ENCODE measurements at regions not wholly inside any gene's neighbourhood (a gene's known extent, or its start where the extent isn't known, plus 50 kb on each side); places are given as distances from the start of the nearest gene placed in this dataset.
"Not testable (repeated sequence)": the region's sequence is repeated elsewhere in the genome, so short reads cannot be mapped to it uniquely, and the experiment has no call there.

GRCh38 chr5:71929003-71929402 lies 178.3 kb upstream of the MAP1B start:
- H3K4me3 ChIP-seq: no peak overlapping the region
- no peaks in the 10 kb centered on the region for H3K36me3 ChIP-seq
- H3K9me3 ChIP-seq: no peaks in the 10 kb centered on the region
- DNase-seq (ENCODE audit: low spot score in 2 of 2): no peak
- no peaks in the 10 kb centered on the region for H3K27me3 ChIP-seq
- no peaks in the 10 kb centered on the region for H3K4me1 ChIP-seq
- 80% methylated on average over 3 of the region's 3 CpGs for WGBS
- no peak overlapping the region for H3K27ac ChIP-seq
- TF ChIP-seq, protein P1, sequence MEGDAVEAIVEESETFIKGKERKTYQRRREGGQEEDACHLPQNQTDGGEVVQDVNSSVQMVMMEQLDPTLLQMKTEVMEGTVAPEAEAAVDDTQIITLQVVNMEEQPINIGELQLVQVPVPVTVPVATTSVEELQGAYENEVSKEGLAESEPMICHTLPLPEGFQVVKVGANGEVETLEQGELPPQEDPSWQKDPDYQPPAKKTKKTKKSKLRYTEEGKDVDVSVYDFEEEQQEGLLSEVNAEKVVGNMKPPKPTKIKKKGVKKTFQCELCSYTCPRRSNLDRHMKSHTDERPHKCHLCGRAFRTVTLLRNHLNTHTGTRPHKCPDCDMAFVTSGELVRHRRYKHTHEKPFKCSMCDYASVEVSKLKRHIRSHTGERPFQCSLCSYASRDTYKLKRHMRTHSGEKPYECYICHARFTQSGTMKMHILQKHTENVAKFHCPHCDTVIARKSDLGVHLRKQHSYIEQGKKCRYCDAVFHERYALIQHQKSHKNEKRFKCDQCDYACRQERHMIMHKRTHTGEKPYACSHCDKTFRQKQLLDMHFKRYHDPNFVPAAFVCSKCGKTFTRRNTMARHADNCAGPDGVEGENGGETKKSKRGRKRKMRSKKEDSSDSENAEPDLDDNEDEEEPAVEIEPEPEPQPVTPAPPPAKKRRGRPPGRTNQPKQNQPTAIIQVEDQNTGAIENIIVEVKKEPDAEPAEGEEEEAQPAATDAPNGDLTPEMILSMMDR (IDR thresholded peaks at IDR 0.05): no peak
- TF ChIP-seq POLR2A (IDR thresholded peaks at IDR 0.05) (no peak), POLR2AphosphoS5 (IDR thresholded peaks at IDR 0.05) (no peak), EP300 (IDR thresholded peaks at IDR 0.05) (no peak)

DNA sequence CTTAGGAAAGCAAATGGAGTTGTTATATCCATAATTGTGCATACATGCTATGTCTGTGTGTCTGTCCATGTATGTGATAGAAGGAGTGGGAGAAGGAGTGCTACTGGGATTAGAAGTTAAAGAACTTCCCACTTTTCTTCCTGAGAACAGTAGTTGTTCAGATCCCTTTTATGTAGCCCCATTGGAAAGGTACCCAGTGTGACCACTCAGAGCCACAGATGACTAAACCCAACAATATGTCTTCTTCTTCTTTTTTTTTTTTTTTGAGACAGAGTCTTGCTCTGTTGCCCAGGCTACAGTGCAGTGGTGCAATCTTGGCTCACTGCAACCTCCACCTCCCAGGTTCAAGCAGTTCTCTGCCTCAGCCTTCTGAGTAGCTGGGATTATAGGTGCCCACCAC lies 176.7 kb upstream of the MAP1B start:
- not testable (repeated sequence) for H3K4me3 ChIP-seq; DNase-seq (ENCODE audit: low spot score in 2 of 2); H3K27me3 ChIP-seq; H3K36me3 ChIP-seq; H3K9me3 ChIP-seq; H3K27ac ChIP-seq; H3K4me1 ChIP-seq

GRCh38 chr5:71932131-71932654 lies 175.1 kb upstream of the MAP1B start:
- Histone ChIP-seq H3K27me3 (no peaks in the 10 kb centered on the region), H3K4me1 (no peaks in the 10 kb centered on the region), H3K27ac (no peak overlapping the region), H3K9me3 (no peaks in the 10 kb centered on the region), H3K36me3 (no peaks in the 10 kb centered on the region), H3K4me3 (no peak overlapping the region)
- 73% methylated on average over 1 of the region's 1 CpG for WGBS
- TF ChIP-seq POLR2A (IDR thresholded peaks at IDR 0.05) (no peak), EP300 (IDR thresholded peaks at IDR 0.05) (no peak), POLR2AphosphoS5 (IDR thresholded peaks at IDR 0.05) (no peak)
- TF ChIP-seq, protein P1 (IDR thresholded peaks at IDR 0.05): no peak
- no peak for DNase-seq (ENCODE audit: low spot score in 2 of 2)

DNA sequence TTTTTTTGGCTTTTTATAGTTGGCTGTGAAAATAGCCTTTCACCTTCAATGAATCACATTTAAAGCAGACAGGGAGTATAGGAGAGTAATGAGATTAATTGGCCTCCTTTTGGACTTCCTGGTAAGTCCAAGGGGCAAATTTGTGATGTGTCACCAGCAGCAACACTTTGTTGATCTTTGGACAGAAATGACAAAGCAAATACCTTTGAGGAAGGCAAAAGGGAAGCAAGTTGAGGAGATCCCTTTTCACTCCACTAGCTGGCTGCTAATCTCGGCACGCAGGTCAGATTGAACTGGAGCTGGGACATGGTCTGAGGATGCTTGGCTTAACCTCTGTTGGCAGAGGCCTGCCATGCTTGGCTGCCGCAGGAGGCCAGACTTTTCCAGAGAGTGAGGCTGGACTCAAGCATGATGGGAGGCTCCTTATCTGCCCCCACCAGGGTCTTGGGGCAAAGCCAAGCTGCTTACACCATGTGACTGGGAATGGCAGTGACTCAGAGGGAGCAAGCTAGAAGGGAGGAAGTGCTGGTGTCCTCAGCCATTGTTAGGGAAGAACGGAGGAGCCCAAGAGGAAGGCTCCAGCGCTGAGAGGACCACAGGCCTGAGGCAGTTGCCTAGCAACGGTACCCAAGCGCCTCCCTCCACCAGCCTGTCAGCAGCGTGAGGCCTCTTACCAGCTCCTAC lies 174.5 kb upstream of the MAP1B start:
- Histone ChIP-seq H3K36me3 (no peaks in the 10 kb centered on the region), H3K9me3 (no peaks in the 10 kb centered on the region), H3K4me1 (no peaks in the 10 kb centered on the region), H3K27me3 (no peaks in the 10 kb centered on the region), H3K4me3 (no peak overlapping the region), H3K27ac (peak overlapping the region; percentile 51)
- DNase-seq (ENCODE audit: low spot score in 2 of 2): no peak
- 56% methylated on average over 7 of the region's 8 CpGs for WGBS
- TF ChIP-seq POLR2A (IDR thresholded peaks at IDR 0.05) (no peak), EP300 (IDR thresholded peaks at IDR 0.05) (no peak), POLR2AphosphoS5 (IDR thresholded peaks at IDR 0.05) (no peak)
- TF ChIP-seq, protein P1 (IDR thresholded peaks at IDR 0.05): no peak

GRCh38 chr5:71934322-71934721 lies 173.0 kb upstream of the MAP1B start:
- H3K9me3 ChIP-seq: no peaks in the 10 kb centered on the region
- H3K36me3 ChIP-seq: no peaks in the 10 kb centered on the region
- WGBS: 89% methylated on average over 1 of the region's 1 CpG
- no peak overlapping the region for H3K4me3 ChIP-seq
- DNase-seq (ENCODE audit: low spot score in 2 of 2): no peak
- no peaks in the 10 kb centered on the region for H3K27me3 ChIP-seq
- no peak overlapping the region for H3K27ac ChIP-seq
- peaks cover 3% of the 10 kb centered on the region for H3K4me1 ChIP-seq
- TF ChIP-seq, protein P1 (IDR thresholded peaks at IDR 0.05): no peak
- TF ChIP-seq POLR2AphosphoS5 (IDR thresholded peaks at IDR 0.05) (no peak), POLR2A (IDR thresholded peaks at IDR 0.05) (no peak), EP300 (IDR thresholded peaks at IDR 0.05) (no peak)

Measured in suprapubic skin (tissue), 4 donors.